Fibroblast of peridontal ligament (primary cell): ENCODE measurements at regions not wholly inside any gene's neighbourhood (a gene's known extent, or its start where the extent isn't known, plus 50 kb on each side); places are given as distances from the start of the nearest gene placed in this dataset.
A peak's percentile ranks its signal among the peaks of the same experiment; 100 is the strongest.
"Not testable (repeated sequence)": the region's sequence is repeated elsewhere in the genome, so short reads cannot be mapped to it uniquely, and the experiment has no call there.

ENCODE experiments used
- DNase-seq: peaks from one replicate; pipeline ENCODE4 v3.0.0-alpha.2; 2010; ENCODE audit errors: extremely low read depth

DNA sequence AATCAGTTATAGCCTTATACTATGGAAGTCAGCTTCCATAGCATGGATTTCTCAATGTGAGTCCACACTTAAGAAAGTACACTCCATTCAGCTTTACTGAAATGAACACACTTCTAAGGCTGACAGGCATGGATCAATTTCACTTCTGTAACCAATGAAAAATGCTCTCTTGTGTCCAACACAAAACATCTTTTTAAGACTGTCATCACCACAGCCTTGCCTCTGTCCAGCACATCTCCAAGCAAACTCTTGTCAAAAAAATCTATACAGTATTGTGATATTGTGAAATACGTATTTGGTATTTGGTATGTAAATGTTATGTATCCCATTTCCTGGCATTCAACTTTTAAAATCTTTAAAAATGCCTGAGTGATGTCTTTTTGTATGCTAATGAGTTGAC, 208.7 kb downstream of the RAP2B start:
- peak; percentile 5 for DNase-seq

DNA sequence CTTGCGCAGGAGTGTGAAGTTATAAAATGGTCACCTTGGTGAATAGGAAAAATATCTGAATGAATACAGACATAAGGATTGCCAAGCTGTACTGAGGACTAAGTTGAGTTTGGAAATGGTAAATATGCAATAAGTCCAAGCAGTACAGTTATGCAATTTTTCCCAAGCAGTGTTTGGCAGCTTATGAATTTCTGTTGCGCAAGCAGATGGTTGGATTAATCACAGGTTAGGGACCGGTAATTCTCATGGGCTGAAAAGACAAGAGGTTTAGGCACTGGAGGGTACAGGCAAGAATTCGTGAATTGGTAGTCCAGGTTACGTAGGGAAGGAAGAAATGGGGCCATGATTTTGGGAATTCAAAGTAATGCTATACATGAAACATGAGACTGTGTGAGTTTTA, 210.3 kb downstream of the RAP2B start:
- DNase-seq = peak; percentile 83

DNA sequence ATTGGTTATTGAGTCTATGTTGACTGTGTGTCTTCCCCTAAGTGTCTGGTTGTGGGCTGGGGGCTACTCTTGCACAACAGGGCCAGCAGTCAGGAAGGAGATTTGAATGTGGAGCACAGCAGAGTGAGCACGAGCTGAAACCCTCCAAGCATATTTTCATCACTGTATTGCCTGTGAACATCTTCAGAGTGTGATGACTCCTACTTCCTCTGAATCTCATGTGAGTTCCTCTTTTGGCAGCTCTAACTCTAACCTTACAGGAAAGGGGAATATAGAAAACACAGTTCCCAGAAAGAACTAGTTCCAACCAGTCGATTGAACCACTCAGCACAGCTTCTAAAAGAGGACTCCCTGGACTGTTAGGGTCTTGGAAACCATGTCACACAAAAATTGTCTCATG, 211.6 kb downstream of the RAP2B start:
- DNase-seq = peak; percentile 6

DNA sequence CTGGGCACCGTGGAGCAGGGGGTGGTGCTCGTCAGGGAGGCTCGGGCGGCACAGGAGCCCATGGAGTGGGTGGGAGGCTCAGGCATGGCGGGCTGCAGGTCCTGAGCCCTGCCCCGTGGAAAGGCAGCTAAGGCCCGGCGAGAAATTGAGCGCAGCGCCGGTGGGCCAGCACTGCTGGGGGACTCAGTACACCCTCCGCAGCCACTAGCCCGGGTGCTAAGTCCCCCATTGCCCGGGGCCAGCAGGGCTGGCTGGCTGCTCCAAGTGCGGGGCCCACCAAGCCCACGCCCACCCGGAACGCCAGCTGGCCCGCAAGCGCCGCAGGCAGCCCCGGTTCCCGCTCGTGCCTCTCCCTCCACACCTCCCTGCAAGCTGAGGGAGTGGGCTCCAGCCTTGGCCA, 216.3 kb downstream of the RAP2B start:
- DNase-seq = not testable (repeated sequence)

DNA sequence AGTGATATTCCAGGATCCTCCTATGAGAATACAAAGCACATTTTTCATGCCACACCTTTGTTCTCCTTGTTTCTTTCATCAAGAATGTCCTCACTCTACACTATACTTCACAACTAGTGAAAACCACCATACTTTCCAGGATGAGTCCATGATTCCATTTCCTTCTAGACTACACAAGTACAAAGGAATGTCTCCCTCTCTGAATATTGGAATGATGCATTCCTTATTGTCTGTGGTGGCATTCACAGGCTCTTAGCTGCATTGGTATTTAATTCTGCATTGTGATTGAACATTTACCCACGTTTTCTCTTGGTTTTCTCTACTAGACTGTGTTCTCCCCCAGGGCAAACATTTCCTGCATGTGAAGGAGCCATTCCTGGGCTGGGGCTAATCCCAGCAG, 217.5 kb downstream of the RAP2B start:
- peak; percentile 24 for DNase-seq

DNA sequence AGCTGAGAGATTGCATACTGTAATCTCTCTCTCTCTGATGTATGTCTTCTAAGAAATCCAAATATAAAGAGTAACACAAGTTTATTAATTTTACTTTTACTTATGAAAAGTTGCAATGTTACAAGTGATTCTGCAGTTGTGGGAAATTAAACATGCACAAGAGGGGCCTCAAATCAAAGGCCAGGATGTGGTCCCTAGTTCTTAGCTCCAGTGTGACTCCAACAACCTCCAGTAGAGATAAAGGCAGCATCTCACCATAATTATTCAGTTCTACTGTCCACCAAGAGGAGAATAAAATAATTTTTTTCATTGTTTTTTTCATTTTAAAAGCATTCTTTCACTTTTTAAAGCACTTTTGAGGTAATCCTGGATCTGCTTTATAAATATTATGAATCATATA, 223.3 kb downstream of the RAP2B start:
- DNase-seq = no peak

DNA sequence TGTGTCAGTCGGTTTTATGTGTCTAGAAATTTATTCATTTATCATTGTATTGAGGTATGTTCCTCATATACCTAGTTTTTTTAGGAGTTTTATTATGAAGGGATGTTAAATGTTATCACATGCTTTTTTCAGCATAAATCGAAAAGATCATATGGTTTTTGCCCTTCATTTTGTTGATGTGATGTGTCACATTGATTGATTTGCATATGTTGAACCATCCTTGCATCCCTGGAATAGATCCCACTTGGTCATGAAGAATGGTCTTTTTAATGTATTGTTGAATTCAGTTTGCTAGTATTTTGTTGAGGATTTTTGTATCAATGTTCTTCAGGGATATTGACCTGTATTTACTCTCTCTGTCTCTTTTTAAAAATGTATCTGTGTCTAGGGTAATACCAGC, 230.3 kb downstream of the RAP2B start:
- no peak for DNase-seq

DNA sequence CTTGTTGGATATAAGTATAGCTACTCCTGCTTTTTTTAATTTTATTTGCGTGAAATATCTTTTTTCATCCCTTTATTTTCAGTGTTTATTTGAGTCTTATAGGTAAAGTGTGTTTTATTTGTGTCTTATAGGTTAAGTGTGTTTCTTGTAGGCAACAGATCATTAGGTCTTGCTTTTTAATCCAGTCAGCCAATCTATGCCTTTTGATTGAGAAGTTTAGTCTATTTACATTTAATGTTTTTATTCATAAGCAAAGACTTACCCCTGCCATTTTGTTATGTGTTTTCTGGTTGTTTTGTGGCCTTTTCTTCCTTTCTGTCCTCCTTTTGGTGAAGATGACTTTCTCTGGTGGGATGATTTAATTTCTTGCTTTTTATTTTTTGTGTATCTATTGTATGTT, 232.0 kb downstream of the RAP2B start:
- no peak for DNase-seq

DNA sequence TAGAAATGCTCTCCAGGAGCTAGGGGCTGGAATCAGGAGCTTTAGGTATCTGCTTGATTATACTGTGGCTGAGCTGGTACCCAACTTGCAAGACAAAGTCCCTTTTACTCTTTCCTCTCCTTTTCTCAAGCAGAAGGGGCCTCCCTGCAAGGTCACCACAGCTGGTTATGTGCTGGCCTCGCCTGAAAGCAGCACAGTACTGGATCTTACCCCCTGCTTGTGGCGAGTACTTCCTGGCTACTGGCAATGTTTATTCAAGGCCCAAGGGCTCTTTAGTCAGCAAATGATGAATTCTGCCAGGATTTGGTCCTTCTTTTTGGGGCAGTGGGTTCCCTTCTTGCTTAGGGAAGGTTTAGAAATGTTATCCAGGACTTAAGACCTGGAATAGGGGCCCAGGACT, 234.6 kb downstream of the RAP2B start:
- no peak for DNase-seq

DNA sequence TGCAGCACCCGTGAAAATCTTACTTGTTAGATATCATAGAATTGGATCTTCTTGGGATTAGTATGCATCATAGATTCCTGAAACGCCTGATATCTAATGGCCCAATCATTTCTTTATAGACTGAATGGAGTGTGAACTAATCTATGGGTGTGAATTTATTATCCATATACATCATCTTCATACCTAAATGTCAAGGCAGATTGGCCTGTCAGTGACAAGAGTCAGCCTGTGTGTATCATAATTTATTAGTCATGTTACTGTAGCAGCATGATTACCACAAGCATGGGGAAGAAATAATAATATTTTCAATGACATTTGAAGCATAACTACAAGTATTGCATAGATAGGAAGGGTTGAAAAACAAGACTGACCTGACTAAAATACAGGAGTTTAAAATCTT, 235.8 kb downstream of the RAP2B start:
- DNase-seq = no peak

DNA sequence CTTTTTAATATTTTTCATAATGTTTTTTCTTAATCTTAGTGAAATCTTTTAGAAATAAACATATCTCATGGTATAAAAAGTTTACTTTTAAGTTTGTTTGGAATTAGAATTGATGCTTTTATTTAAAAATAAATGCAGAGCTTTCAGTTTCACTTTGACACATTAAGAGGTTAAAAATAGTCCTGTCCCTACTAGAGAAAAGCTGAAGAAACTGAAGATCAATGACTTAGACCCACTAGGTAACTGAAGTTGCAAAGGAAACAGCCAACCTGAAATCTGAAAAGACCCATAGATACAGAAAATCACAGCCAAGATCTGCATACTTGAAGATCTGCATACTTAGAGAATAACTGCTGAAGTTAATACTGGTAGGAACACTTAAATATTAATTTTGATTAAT, 237.6 kb downstream of the RAP2B start:
- DNase-seq = peak; percentile 38

DNA sequence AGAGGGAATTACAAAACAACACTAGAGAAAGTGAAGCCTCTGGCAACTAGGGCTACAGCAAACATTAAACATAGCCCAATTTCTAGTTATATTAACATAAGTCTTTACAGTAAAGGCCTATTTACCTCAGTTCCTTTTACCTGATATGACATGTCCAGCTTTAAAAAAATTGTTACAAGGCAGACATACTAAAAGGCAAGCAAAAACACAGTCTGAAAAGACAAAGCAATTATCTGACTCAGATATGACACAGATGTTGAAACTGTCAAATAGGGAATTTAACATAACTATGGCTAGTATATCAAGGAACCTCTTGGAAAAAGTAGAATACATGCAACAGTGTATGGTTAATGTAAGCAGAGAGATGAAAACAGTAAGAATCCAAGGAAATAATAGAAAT, 238.6 kb downstream of the RAP2B start:
- peak; percentile 36 for DNase-seq

DNA sequence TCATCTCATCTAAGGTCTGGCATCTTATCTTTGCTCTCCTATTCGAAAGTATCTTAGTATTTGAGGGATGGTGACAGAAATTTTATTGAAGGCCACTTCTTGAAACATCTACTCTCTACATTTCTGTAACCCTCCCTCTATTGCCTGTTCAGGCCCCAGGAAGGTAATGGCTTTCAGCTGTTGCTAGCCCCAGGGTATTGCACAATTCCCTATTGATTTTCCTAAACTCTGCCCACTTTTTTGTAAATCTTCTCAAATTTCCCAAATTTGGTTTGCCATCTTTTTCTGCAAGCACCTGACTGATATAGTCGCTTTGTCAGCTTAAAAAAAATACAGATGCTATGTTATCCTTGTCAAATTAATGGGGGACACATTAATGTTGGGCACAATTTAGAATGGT, 242.1 kb downstream of the RAP2B start:
- peak; percentile 48 for DNase-seq

DNA sequence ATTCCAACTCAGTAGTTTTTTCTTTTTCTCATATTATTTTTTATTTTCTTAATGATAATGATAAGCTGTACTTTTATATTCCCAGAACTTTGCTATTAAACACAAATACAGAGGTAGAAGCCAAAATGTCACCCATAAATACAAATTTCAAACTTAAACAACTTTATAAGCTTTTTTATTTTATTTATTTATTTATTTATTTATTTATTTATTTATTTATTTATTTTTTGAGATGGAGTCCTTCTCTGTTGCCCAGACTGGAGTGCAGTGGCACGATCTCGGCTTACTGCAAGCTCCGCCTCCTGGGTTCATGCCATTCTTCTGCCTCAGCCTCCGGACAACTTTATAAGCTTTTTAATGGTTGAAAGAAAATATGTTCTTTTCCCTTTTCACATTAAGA, 243.3 kb downstream of the RAP2B start:
- not testable (repeated sequence) for DNase-seq

DNA sequence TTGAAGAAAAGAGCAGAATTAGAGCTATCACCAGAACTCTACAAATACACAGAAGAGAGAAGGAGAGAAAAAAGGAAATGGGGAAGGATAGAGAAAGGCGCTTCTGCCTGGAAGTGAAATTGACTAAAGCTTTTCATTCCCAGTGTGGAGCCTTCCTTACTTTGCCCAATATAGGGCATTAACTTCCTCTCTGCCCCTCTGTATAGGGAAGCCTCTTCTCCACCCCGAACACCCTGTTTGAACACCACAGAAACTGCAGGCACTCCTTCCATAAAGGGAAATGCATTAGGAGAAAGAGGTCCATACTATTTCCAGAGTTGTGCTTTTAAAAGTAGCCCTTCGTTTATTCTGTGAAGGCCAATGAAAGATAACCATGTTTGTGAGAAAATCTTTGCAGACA, 248.5 kb downstream of the RAP2B start:
- DNase-seq = no peak

DNA sequence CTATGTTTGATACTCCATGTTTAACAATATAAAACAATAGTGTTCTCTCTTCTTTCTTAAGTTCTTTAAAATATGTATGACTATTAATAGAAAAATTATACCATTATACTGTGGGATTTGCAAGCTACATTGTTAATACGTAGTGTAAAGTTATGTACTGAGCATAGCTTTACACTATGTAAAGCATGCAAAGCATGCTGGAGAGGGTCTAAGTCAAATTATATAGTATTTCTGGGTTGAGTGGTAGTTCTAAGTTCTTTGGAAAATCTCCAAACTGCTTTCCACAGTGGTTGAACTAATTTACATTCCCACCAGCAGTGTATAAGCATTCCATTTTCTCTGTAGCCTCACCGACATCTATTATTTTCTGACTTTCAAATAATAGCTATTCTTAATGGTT, 253.0 kb downstream of the RAP2B start:
- DNase-seq = no peak

DNA sequence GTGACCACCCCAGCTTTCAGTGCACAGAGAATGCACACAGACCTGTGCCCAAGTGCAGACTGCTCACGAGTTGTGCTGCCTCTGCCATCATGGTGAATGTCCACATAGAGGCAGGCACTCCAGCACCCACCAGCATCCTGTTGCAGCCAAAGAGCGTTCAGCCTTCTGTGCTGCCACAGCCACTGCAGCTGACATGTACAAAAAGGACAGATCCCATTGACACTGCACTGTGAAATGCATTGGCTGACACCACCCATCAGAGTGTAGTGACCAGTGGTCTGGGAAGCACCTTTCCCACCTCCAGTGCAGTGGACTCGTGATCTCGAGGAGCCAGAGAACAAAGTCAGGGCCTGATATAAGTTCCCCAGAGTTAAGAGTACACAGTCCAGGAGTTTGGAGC, 260.3 kb downstream of the RAP2B start:
- no peak for DNase-seq

DNA sequence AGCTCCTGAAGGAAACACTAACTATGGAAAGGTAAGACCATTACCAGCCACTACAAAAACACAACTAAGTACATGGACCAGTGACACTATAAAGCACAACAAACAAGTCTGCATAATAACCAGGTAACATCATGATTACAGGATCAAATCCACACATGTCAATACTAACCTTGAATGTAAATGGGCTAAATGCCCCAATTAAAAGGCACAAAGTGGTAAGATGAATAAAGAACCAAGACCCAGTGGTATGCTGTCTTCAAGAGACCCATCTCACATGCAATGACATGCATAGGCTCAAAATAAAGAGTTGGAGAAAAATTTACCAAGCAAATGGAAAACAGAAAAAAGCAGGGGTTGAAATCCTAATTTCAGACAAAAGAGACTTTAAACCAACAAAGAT, 261.8 kb downstream of the RAP2B start:
- DNase-seq = not testable (repeated sequence)

DNA sequence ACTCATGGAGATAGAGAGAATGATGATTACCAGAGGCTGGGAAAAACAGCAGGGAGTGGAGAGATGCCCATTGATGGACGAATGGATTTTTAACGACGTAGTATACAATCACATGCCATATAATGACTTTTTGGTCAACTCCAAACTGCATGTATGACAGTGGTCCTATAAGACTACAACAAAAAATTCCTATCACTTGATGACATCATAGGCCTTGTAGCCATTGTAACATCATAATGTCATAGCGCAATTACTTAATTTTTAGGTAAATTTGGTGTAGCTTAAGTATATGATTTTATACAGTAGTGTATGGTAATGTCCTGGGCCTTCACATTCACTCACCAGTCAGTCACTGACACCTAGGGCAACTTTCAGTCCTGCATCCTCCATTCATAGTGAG, 264.3 kb downstream of the RAP2B start:
- no peak for DNase-seq

DNA sequence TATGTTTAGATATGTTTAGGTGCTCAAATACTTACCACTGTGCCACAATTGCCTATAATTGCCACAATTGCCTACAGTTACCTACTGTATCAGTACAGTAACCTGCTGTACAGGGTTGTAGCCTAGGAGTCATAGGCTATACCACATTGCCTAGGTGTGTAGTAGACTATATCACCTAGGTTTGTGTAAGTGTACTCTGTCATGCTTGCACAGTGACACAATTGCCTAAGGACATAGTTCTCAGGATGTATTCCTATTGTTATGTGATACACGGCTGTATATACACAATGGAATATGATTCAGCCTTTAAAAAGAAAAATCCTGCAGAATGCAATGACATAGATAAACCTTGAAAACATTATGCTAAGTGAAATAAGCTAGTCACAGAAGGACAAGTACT, 264.8 kb downstream of the RAP2B start:
- DNase-seq = no peak

DNA sequence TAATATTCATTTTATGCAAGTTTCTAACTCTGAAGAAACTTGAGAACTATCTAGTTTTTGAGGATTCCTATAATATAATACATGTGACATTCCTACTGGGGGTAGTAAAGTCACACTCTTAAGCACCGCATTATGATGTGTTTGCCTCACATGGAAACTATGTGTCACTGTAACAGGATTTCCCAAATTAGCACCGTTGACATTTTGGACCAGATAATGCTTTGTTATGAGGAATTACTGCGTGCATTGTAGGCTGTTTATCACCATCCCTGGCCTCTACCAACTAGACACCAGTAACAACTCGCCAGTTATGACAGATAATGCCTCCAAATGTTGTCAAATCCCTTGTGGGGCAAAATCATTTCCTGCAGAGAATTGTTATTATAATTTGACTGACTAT, 267.8 kb downstream of the RAP2B start:
- no peak for DNase-seq

DNA sequence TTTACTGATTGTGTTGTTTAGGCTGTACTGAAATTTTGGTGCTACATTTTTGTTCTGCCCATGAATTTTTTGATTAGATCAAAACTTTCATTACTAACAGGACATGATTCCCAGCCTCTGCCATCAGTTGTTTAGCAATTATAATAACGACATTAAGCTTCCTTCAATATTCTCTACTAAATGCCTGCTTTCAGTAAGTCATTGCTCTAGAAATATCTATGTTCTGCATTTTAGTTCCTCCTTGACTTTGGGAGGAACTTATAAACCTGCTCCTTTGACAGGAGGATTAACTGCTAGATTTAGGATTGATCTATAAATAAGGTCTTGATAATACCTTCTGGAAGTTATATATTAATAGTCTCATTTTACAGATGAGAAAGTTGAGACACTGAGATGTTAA, 269.1 kb downstream of the RAP2B start:
- DNase-seq = no peak

DNA sequence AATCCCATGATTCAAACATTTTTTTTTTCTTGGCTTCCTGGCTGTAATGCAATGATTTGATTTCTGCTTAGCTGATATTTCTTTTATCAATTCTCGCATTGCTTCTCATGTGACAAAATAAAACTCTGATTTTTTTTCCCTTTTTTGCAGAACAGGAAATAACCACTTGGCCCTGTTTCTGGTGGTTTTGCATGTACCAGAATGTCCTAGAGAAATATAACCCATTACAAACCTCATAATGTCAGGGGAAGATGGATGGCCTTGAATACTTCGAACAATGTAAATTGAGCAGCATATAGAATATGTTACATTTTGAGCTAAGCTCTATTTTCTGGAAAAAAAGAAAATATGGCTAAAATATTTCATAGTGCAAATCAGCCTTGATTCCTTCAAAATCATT, 275.6 kb downstream of the RAP2B start:
- DNase-seq = no peak

DNA sequence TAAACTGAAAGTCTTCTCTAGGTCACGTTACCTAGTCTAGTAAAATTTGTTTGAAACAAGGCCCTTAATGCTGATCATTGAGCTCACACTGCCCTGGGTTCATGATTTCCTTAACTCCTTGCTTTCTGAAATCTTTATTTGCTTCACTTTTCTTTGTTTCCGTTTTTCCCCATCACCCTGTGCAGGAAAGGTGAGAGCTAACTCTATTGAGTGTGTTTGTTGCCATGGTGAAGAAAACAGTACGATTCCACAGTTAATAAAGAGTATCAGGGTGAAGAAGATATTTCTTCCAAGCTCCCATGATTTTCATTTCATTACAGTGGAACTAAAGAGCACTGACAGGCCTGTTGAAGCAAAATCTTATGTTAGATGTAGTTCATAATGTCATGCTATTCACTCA, 276.2 kb downstream of the RAP2B start:
- DNase-seq = no peak

DNA sequence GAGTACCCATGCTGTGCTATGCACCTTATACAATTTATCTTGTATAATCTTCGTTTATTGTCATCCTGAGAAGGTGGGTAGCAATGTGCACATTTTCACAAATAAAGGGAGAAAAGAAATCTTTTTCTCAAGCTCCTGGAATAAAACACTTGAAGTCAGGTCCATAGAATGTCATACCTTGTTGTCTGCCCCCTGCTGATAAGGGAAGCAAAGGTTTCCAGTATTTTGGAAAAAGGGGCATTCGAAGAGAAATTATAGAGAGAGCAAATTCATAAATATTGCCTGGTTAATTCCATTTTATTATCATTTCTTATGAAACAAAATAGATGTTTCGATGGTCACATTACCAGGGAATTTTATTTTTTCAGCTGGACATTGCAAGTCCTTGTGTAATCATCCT, 277.8 kb downstream of the RAP2B start:
- peak; percentile 6 for DNase-seq
